ENCODE measurements at regions not wholly inside any gene's neighbourhood (a gene's known extent, or its start where the extent isn't known, plus 50 kb on each side); places are given as distances from the start of the nearest gene placed in this dataset.
"Not testable (repeated sequence)": the region's sequence is repeated elsewhere in the genome, so short reads cannot be mapped to it uniquely, and the experiment has no call there.

GRCh38 chr17:72472106-72472505 lies 351.3 kb downstream of the SOX9 start:
- peaks cover 0 to 9% (median 7%) of the 10 kb centered on the region in 7 donors for H3K9me3 Mint-ChIP-seq
- no peaks in the 10 kb centered on the region for H3K79me2 ChIP-seq (ENCODE audit: insufficient read depth, low read length)
- no peak overlapping the region for H3K27ac ChIP-seq (ENCODE audit: low read depth in 1 of 2, low read length in 2 of 2)
- no peak for DNase-seq
- 37% methylated on average over 2 of the region's 3 CpGs for WGBS (ENCODE audit: insufficient coverage)
- no peak overlapping the region for H3K9ac ChIP-seq (ENCODE audit: insufficient read depth, low read length, poor library complexity, severe bottlenecking)
- no peaks in the 10 kb centered on the region for H4K20me1 ChIP-seq (ENCODE audit: insufficient read depth, low read length)
- no peak overlapping the region for H3K4me3 ChIP-seq (replicated peaks in 1 of 3; ENCODE audit: low read depth in 2 of 3, low read length in 3 of 3)
- peaks cover 0 to 2% of the 10 kb centered on the region in 2 donors for H3K9me3 ChIP-seq (replicated peaks in 1 of 2; ENCODE audit: control insufficient read depth in 1 of 2, insufficient read depth in 1 of 2, low read length in 2 of 2)
- no peak overlapping the region for H3K27ac Mint-ChIP-seq
- intact Hi-C loops (cut with micrococcal nuclease) = no loop called here
- no peak for TF ChIP-seq CTCF (IDR thresholded peaks at IDR 0.05)
- peaks cover 0 to 9% of the 10 kb centered on the region in 2 donors for H3K27me3 ChIP-seq (ENCODE audit: control insufficient read depth in 2 of 2, insufficient read depth in 2 of 2, low read length in 2 of 2)
- no peak overlapping the region for H2AFZ ChIP-seq (ENCODE audit: insufficient read depth, low read depth, low read length, poor library complexity, severe bottlenecking)
- no peaks in the 10 kb centered on the region for H3K4me1 Mint-ChIP-seq
- H3K4me2 ChIP-seq (replicated peaks; ENCODE audit: extremely low read depth, low read length, poor library complexity, severe bottlenecking) = no peak overlapping the region
- H3K4me3 Mint-ChIP-seq = no peak overlapping the region
- no peaks in the 10 kb centered on the region for H3K36me3 ChIP-seq (replicated peaks in 1 of 2; ENCODE audit: control insufficient read depth in 1 of 2, insufficient read depth in 2 of 2, low read length in 2 of 2)
- H3K36me3 Mint-ChIP-seq = no peaks in the 10 kb centered on the region
- peaks cover 3 to 13% (median 11%) of the 10 kb centered on the region in 3 donors for H3K27me3 Mint-ChIP-seq (ENCODE audit: low read depth in 3 of 3)
- no peaks in the 10 kb centered on the region for H3K4me1 ChIP-seq (ENCODE audit: control insufficient read depth in 1 of 2, insufficient read depth in 2 of 2, low read length in 2 of 2)

- H3K4me3 ChIP-seq (replicated peaks in 1 of 3; ENCODE audit: low read depth in 2 of 3, low read length in 3 of 3); H3K79me2 ChIP-seq (ENCODE audit: insufficient read depth, low read length); H3K27ac ChIP-seq (ENCODE audit: low read depth in 1 of 2, low read length in 2 of 2); H3K4me2 ChIP-seq (replicated peaks; ENCODE audit: extremely low read depth, low read length, poor library complexity, severe bottlenecking); H3K27me3 ChIP-seq (ENCODE audit: control insufficient read depth in 2 of 2, insufficient read depth in 2 of 2, low read length in 2 of 2); DNase-seq; H3K36me3 ChIP-seq (replicated peaks in 1 of 2; ENCODE audit: control insufficient read depth in 1 of 2, insufficient read depth in 2 of 2, low read length in 2 of 2); H4K20me1 ChIP-seq (ENCODE audit: insufficient read depth, low read length); intact Hi-C loops (cut with micrococcal nuclease); H2AFZ ChIP-seq (ENCODE audit: insufficient read depth, low read depth, low read length, poor library complexity, severe bottlenecking); H3K9me3 ChIP-seq (replicated peaks in 1 of 2; ENCODE audit: control insufficient read depth in 1 of 2, insufficient read depth in 1 of 2, low read length in 2 of 2); H3K27ac Mint-ChIP-seq; H3K36me3 Mint-ChIP-seq; H3K4me1 ChIP-seq (ENCODE audit: control insufficient read depth in 1 of 2, insufficient read depth in 2 of 2, low read length in 2 of 2); H3K4me3 Mint-ChIP-seq; H3K9ac ChIP-seq (ENCODE audit: insufficient read depth, low read length, poor library complexity, severe bottlenecking); H3K4me1 Mint-ChIP-seq: not testable (repeated sequence)
- Mint-ChIP-seq H3K9me3 (peaks cover 0 to 15% (median 8%) of the 10 kb centered on the region in 7 donors), H3K27me3 (ENCODE audit: low read depth in 3 of 3) (peaks cover 3 to 19% (median 12%) of the 10 kb centered on the region in 3 donors)
- WGBS (ENCODE audit: insufficient coverage) = no CpG with 5 or more reads among the region's 4 CpGs
Measured at GRCh38 chr17:72472853-72473390, 352.1 kb downstream of the SOX9 start.
